8988T (cell line): ENCODE measurements at regions not wholly inside any gene's neighbourhood (a gene's known extent, or its start where the extent isn't known, plus 50 kb on each side); places are given as distances from the start of the nearest gene placed in this dataset.

ENCODE experiments used
- DNase-seq: peaks from one replicate; pipeline ENCODE4 v3.0.0; 2011

GRCh38 chr5:145163876-145164275 lies 671.3 kb downstream of the PRELID2 start:
- DNase-seq: no peak

GRCh38 chr5:145162626-145163025 lies 672.5 kb downstream of the PRELID2 start:
- DNase-seq: no peak

GRCh38 chr5:145161391-145161790 lies 673.8 kb downstream of the PRELID2 start:
- DNase-seq: no peak

- no peak for DNase-seq
Observed at GRCh38 chr5:145160679-145161078, 674.5 kb downstream of the PRELID2 start.

GRCh38 chr5:145158730-145159129 lies 676.4 kb downstream of the PRELID2 start:
- no peak for DNase-seq

GRCh38 chr5:145157841-145158240 lies 677.3 kb downstream of the PRELID2 start:
- DNase-seq: no peak

- DNase-seq: no peak
Observed at GRCh38 chr5:145141534-145141933, 693.6 kb downstream of the PRELID2 start.

GRCh38 chr5:145130996-145131395 lies 704.1 kb downstream of the PRELID2 start:
- DNase-seq: no peak

- no peak for DNase-seq
Observed at GRCh38 chr5:145129797-145130196, 705.3 kb downstream of the PRELID2 start.

- DNase-seq: no peak
Observed at GRCh38 chr5:145124806-145125205, 710.3 kb downstream of the PRELID2 start.

GRCh38 chr5:145118611-145119010 lies 716.5 kb downstream of the PRELID2 start:
- no peak for DNase-seq

GRCh38 chr5:145118127-145118526 lies 717.0 kb downstream of the PRELID2 start:
- no peak for DNase-seq

- DNase-seq: no peak
Observed at GRCh38 chr5:145117285-145117684, 717.9 kb downstream of the PRELID2 start.

GRCh38 chr5:145111420-145111819 lies 723.7 kb downstream of the PRELID2 start:
- DNase-seq: no peak

GRCh38 chr5:145110834-145111233 lies 724.3 kb downstream of the PRELID2 start:
- no peak for DNase-seq

GRCh38 chr5:145110181-145110580 lies 725.0 kb downstream of the PRELID2 start:
- no peak for DNase-seq

GRCh38 chr5:145105384-145105783 lies 729.8 kb downstream of the PRELID2 start:
- DNase-seq: no peak

- no peak for DNase-seq
Observed at GRCh38 chr5:145104106-145104505, 731.0 kb downstream of the PRELID2 start.

- DNase-seq: no peak
Observed at GRCh38 chr5:145101246-145101645, 733.9 kb downstream of the PRELID2 start.

GRCh38 chr5:145090115-145090514 lies 745.0 kb downstream of the PRELID2 start:
- no peak for DNase-seq

GRCh38 chr5:145084834-145085233 lies 750.3 kb downstream of the PRELID2 start:
- DNase-seq: no peak

GRCh38 chr5:145077028-145077427 lies 758.1 kb downstream of the PRELID2 start:
- no peak for DNase-seq

- DNase-seq: no peak
Observed at GRCh38 chr5:145076040-145076439, 759.1 kb downstream of the PRELID2 start.

- no peak for DNase-seq
Observed at GRCh38 chr5:145072889-145073288, 762.3 kb downstream of the PRELID2 start.

GRCh38 chr5:145068721-145069120 lies 766.4 kb downstream of the PRELID2 start:
- DNase-seq: no peak
